Natural killer cell (primary cell): ENCODE measurements at regions not wholly inside any gene's neighbourhood (a gene's known extent, or its start where the extent isn't known, plus 50 kb on each side); places are given as distances from the start of the nearest gene placed in this dataset.
"Not testable (repeated sequence)": the region's sequence is repeated elsewhere in the genome, so short reads cannot be mapped to it uniquely, and the experiment has no call there.

Experiments
- ATAC-seq, 3 donors: fragments of 150-1000 bp in 2 of 3; fragments of 200-7000 bp in 1 of 3; cut with Tn5 transposase; 1 replicate in 1 of 3; 2 replicates in 2 of 3; pipeline ENCODE4 v1.10.0; 2021; ENCODE audit warnings: mild to moderate bottlenecking in 2 of 3, moderate library complexity in 2 of 3
- DNase-seq, 2 donors: peaks; one replicate each; pipeline versions ENCODE4 v3.0.0 to v3.0.0-alpha.2; 2013 to 2021; ENCODE audit warnings: mixed read lengths in 1 of 2
- H3K27ac ChIP-seq: one replicate; pipeline ENCODE4 v1.5.1; 2013; ENCODE audit warnings: mild to moderate bottlenecking, low read length
- H3K27me3 ChIP-seq: one replicate; pipeline ENCODE4 v1.6.1; 2013; ENCODE audit warnings: low read length; ENCODE audit not compliant: control insufficient read depth, insufficient read depth
- H3K36me3 ChIP-seq: one replicate; pipeline ENCODE4 v1.6.1; 2013; ENCODE audit warnings: low read length; ENCODE audit not compliant: control insufficient read depth, insufficient read depth
- H3K4me1 ChIP-seq: one replicate; pipeline ENCODE4 v1.6.1; 2013; ENCODE audit warnings: low read length; ENCODE audit not compliant: control insufficient read depth, insufficient read depth
- H3K4me3 ChIP-seq: one replicate; pipeline ENCODE4 v1.5.1; 2013; ENCODE audit warnings: low read length
- H3K9me3 ChIP-seq: one replicate; pipeline ENCODE4 v1.6.1; 2013; ENCODE audit warnings: low read length; ENCODE audit not compliant: control insufficient read depth, insufficient read depth
- H3K27ac Mint-ChIP-seq, 2 donors: one replicate each; pipeline ENCODE4 v1.8.0; 2022; ENCODE audit warnings: mild to moderate bottlenecking in 2 of 2, mixed read lengths in 2 of 2, moderate library complexity in 1 of 2
- H3K27me3 Mint-ChIP-seq, 2 donors: one replicate each; pipeline ENCODE4 v1.8.0; 2022; ENCODE audit warnings: low read depth in 2 of 2, mixed read lengths in 2 of 2
- H3K36me3 Mint-ChIP-seq: one replicate; pipeline ENCODE4 v1.8.0; 2022; ENCODE audit warnings: mixed read lengths
- H3K4me1 Mint-ChIP-seq, 2 donors: one replicate each; pipeline ENCODE4 v1.8.0; 2022; ENCODE audit warnings: mixed read lengths in 2 of 2
- H3K4me3 Mint-ChIP-seq: one replicate; pipeline ENCODE4 v1.8.0; 2022; ENCODE audit warnings: mild to moderate bottlenecking, moderate library complexity, mixed read lengths
- H3K9me3 Mint-ChIP-seq, 2 donors: one replicate each; pipeline ENCODE4 v1.8.0; 2022; ENCODE audit warnings: mixed read lengths in 2 of 2
- CTCF ChIP-seq: fragments of 200-600 bp; IDR thresholded peaks from one replicate; pipeline ENCODE4 v1.8.0; 2022; ENCODE audit warnings: antibody characterized with exemption
- WGBS: methylation state at CpG from one replicate; pipeline ENCODE4 v1.1.7; 2013; ENCODE audit warnings: missing lambda C conversion rate; ENCODE audit not compliant: insufficient coverage; 5-methylcytosine and 5-hydroxymethylcytosine counted together
- intact Hi-C: fragments of 100-400 bp; cut with micrococcal nuclease; formaldehyde crosslinking; loops from one replicate; pipeline ENCODE4 v1.14.2; 2022

- Mint-ChIP-seq H3K9me3 (no peaks in the 10 kb centered on the region), H3K36me3 (no peaks in the 10 kb centered on the region), H3K4me3 (no peak overlapping the region), H3K27me3 (peaks cover 4 to 23% of the 10 kb centered on the region in 2 donors), H3K4me1 (no peaks in the 10 kb centered on the region), H3K27ac (no peak overlapping the region)
- no CpG with 5 or more reads among the region's 1 CpG for WGBS
- intact Hi-C loops = loop anchor here (1.0 to 5.0 kb wide), 4 partner anchors 142 to 807 kb away; no protein-coding TSS in a partner anchor
- Histone ChIP-seq H3K27ac (no peak overlapping the region), H3K27me3 (no peaks in the 10 kb centered on the region), H3K9me3 (no peaks in the 10 kb centered on the region), H3K4me3 (no peak overlapping the region), H3K36me3 (no peaks in the 10 kb centered on the region), H3K4me1 (no peaks in the 10 kb centered on the region)
- TF ChIP-seq CTCF = peak; percentile 43
- no peak for DNase-seq
- no peak for ATAC-seq
These were observed 228.6 kb upstream of the RBBP8 start for GRCh38 chr18:22704586-22704918.

DNA sequence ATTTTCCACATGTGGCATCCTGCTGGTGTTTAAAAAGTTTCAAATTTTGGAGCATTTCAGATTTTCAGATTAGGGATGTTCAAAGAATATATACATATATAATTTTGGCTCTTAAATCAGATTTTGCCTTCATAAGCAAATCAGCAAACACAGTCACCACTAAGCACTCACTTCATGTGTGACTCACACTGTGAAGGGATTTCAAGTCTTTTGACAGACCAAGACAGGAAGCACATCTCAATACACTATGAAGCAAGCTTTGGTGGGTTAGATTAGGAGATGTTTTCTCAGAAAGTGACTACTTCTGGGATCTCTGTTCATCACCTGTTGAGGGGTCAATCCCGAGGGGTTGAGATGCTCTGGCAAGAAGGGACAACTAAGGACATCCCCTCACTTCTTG lies 227.8 kb upstream of the RBBP8 start:
- no peak overlapping the region for H3K4me3 ChIP-seq
- intact Hi-C loops = loop anchor here (2.0 kb wide), 2 partner anchors 467 to 709 kb away; no protein-coding TSS in a partner anchor
- Mint-ChIP-seq H3K36me3 (no peaks in the 10 kb centered on the region), H3K9me3 (no peaks in the 10 kb centered on the region), H3K27me3 (peaks cover 0 to 23% of the 10 kb centered on the region in 2 donors), H3K4me1 (no peaks in the 10 kb centered on the region), H3K4me3 (no peak overlapping the region), H3K27ac (no peak overlapping the region)
- no peaks in the 10 kb centered on the region for H3K36me3 ChIP-seq
- no peaks in the 10 kb centered on the region for H3K9me3 ChIP-seq
- no peak for TF ChIP-seq CTCF
- WGBS = 56% methylated on average over 1 of the region's 1 CpG
- H3K4me1 ChIP-seq = no peaks in the 10 kb centered on the region
- DNase-seq (no peak), ATAC-seq (no peak)
- no peaks in the 10 kb centered on the region for H3K27me3 ChIP-seq
- no peak overlapping the region for H3K27ac ChIP-seq

DNA sequence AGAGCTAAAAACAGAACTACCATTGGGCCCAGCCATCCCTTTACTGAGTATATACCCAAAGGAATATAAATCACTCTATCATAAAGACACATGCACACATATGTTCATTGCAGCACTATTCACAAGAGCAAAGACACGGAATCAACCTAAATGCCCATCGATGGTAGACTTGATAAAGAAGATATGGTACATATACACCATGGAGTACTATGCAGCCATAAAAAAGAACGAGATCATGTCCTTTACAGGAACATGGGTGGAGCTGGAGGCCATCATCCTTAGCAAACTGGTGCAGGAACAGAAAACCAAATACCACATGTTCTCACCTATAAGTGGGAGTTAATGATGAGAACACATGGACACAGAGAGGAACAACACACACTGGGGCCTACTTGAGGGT lies 227.1 kb upstream of the RBBP8 start:
- H3K9me3 ChIP-seq, H3K36me3 ChIP-seq, ATAC-seq, H3K36me3 Mint-ChIP-seq, H3K4me1 ChIP-seq, H3K4me1 Mint-ChIP-seq, H3K9me3 Mint-ChIP-seq, H3K4me3 Mint-ChIP-seq, H3K4me3 ChIP-seq, H3K27ac Mint-ChIP-seq, H3K27ac ChIP-seq, intact Hi-C loops, DNase-seq, H3K27me3 ChIP-seq: not testable (repeated sequence)
- H3K27me3 Mint-ChIP-seq = peaks cover under 1 to 23% of the 10 kb centered on the region in 2 donors
- WGBS = 100% methylated on average over 2 of the region's 3 CpGs

DNA sequence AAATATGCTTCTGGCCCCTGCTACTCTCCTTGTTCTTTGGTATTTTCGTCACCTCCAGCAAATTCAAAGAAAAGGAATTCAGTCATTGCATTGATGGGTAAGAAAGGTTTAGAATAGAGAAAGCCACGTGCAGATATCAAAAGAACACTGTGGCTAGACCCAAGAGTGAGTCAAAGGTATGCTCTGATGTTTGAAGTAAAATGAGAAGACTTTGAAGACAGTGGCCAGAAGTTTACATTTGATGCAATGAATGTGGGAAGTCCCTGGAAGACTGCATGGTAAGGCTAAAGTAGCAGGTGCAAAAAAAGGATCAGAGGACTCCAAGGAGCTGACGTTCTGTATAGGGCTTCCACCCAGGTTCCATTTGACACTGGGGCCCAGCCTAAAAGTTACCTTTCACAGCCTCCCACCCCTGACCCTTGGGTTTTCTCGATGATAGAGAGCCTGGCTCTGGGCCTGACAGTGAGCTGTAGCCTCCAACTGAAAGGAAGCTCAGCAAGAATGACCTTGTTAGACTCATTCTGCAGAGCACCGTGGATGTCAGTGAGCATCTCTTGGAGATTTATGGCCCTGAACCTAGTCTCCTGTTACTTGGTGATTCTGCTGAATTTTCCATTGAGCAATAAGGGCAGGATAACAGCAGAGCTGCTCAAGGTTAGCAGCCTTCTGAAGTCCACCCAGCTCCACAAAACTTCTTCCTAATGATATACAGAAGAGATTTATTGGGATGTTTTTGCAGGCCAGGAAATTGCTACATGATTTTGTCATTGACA lies 223.7 kb upstream of the RBBP8 start:
- 69% methylated on average over 5 of the region's 5 CpGs for WGBS
- no peak overlapping the region for H3K27ac Mint-ChIP-seq
- Histone ChIP-seq H3K36me3 (no peaks in the 10 kb centered on the region), H3K4me1 (no peaks in the 10 kb centered on the region), H3K27me3 (no peaks in the 10 kb centered on the region), H3K27ac (no peak overlapping the region), H3K4me3 (no peak overlapping the region), H3K9me3 (no peaks in the 10 kb centered on the region)
- H3K27me3 Mint-ChIP-seq = peaks cover 4 to 7% of the 10 kb centered on the region in 2 donors
- no peaks in the 10 kb centered on the region for H3K4me1 Mint-ChIP-seq
- ATAC-seq (no peak), DNase-seq (no peak)
- H3K9me3 Mint-ChIP-seq = no peaks in the 10 kb centered on the region
- no peak overlapping the region for H3K4me3 Mint-ChIP-seq
- intact Hi-C loops = no loop called here
- no peak for TF ChIP-seq CTCF
- no peaks in the 10 kb centered on the region for H3K36me3 Mint-ChIP-seq
